Stomach (tissue), 8 donors: ENCODE measurements at regions not wholly inside any gene's neighbourhood (a gene's known extent, or its start where the extent isn't known, plus 50 kb on each side); places are given as distances from the start of the nearest gene placed in this dataset.

Source experiments
- DNase-seq, 2 donors: peaks; one replicate each; pipeline versions ENCODE4 v3.0.0 to v3.0.0-alpha.2; 2013 to 2019
- H3K27ac ChIP-seq, 5 donors: fragments of 200-600 bp in 4 of 5; sonication (generic) in 4 of 5; one replicate each; pipeline ENCODE4 v1.5.1; 2013 to 2019; ENCODE audit warnings: mild to moderate bottlenecking in 1 of 5, moderate library complexity in 1 of 5
- H3K27me3 ChIP-seq, 3 donors: fragments of 200-600 bp; sonication (generic); one replicate each; pipeline ENCODE4 v1.5.1; 2017 to 2019; ENCODE audit warnings: mixed run types in 1 of 3
- H3K36me3 ChIP-seq, 4 donors: fragments of 200-600 bp; sonication (generic); 1 replicate in 3 of 4; 2 replicates in 1 of 4; pipeline ENCODE4 v1.5.1; 2016 to 2019
- H3K4me1 ChIP-seq, 4 donors: fragments of 200-600 bp; sonication (generic); one replicate each; pipeline ENCODE4 v1.5.1; 2016 to 2019
- H3K4me3 ChIP-seq, 4 donors: fragments of 200-600 bp; sonication (generic) in 3 of 4; one replicate each; pipeline ENCODE4 v1.5.1; 2016 to 2019; ENCODE audit warnings: mild to moderate bottlenecking in 1 of 4
- H3K9me3 ChIP-seq, 4 donors: fragments of 200-600 bp; sonication (generic); one replicate each; pipeline ENCODE4 v1.5.1; 2016 to 2019
- CTCF ChIP-seq, 7 experiments: fragments of 450-650 bp in 4 of 7; fragments of 200-600 bp in 3 of 7; sonication (generic) in 3 of 7; IDR thresholded peaks; one replicate each; pipeline ENCODE4 v1.5.1; 2016 to 2019; ENCODE audit warnings: antibody characterized with exemption in 7 of 7, control low read depth in 2 of 7, mild to moderate bottlenecking in 1 of 7
- EP300 ChIP-seq: sonication (generic); formaldehyde crosslinking; IDR thresholded peaks from one replicate; pipeline ENCODE4 v1.6.1; 2017; ENCODE audit warnings: antibody characterized with exemption
- POLR2A ChIP-seq, 4 donors: fragments of 450-650 bp; IDR thresholded peaks; one replicate each; pipeline ENCODE4 v1.6.1; 2016; ENCODE audit warnings: antibody characterized with exemption in 4 of 4, control low read depth in 2 of 4, mild to moderate bottlenecking in 1 of 4, moderate library complexity in 1 of 4
- POLR2AphosphoS5 ChIP-seq, 3 donors: sonication (generic); formaldehyde crosslinking; IDR thresholded peaks; one replicate each; pipeline ENCODE4 v1.6.1; 2016; ENCODE audit warnings: antibody characterized with exemption in 3 of 3
- WGBS, 5 donors: extraction: QIAGEN DNeasy Blood & Tissue Kit in 3 of 5; methylation state at CpG; one replicate each; pipeline versions ENCODE4 v1.1.5 to v1.1.7; 2013 to 2018; 5-methylcytosine and 5-hydroxymethylcytosine counted together
- intact Hi-C: fragments of 100-400 bp; cut with DNase I; formaldehyde crosslinking; loops from one replicate; pipeline ENCODE4 v1.15.1; 2023; ENCODE audit warnings: low total_unique reads
- donor health status: healthy with polysubstance abuse.
- donor health status: Bipolar disorder and iron deficiency.
- donor health status: healthy.

DNA sequence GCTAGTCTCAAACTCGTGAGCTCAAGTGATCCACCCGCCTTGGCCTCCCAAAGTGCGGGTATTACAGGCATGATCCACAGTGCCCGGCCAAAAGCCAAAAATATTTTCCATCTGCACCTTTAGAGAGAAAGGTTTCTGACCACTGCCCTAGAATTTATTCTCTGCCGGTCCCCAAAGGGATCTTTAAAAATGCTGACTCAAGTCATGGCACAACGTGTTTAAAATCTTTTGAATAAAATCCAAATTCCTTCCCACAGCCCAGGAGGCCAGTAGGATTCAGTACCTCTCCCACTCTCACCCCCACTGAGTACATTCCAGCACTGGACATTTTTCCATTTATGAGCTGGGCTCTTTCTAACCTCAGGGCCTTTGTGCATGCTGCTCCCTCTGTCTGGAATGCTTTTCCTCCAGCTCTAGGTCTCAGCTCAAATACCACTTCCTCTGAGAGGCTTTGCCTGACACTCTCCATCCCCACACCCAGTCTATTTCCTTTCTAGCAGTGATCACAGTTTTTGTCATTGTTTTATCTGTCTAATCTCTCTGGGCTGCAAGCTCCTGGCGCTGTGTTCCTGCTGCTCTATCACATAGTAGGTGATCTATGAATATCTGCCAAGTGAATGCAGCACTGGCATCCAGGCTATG, 502.9 kb downstream of the SHQ1 start:
- no peak for DNase-seq
- peak overlapping the region in 2 of 5 donors; percentile 64 to 75 for H3K27ac ChIP-seq
- no peaks in the 10 kb centered on the region for H3K27me3 ChIP-seq
- H3K4me3 ChIP-seq: no peak overlapping the region
- 81 to 86% (median 85%) methylated on average over 7 of the region's 7 CpGs for WGBS, 5 donors
- intact Hi-C loops: no loop called here
- no peaks in the 10 kb centered on the region for H3K9me3 ChIP-seq
- H3K4me1 ChIP-seq: peaks cover 0 to 42% (median 18%) of the 10 kb centered on the region in 4 donors
- no peak for TF ChIP-seq POLR2AphosphoS5 (IDR thresholded peaks at IDR 0.05)
- no peak for TF ChIP-seq POLR2A (IDR thresholded peaks at IDR 0.05)
- TF ChIP-seq CTCF (IDR thresholded peaks at IDR 0.05): no peak
- H3K36me3 ChIP-seq: no peaks in the 10 kb centered on the region

GRCh38 chr3:72344647-72345046, 503.6 kb downstream of the SHQ1 start:
- no peak for DNase-seq
- H3K27me3 ChIP-seq: no peaks in the 10 kb centered on the region
- no peaks in the 10 kb centered on the region for H3K9me3 ChIP-seq
- peaks cover 0 to 42% (median 22%) of the 10 kb centered on the region in 4 donors for H3K4me1 ChIP-seq
- no peak overlapping the region for H3K4me3 ChIP-seq
- no peak for TF ChIP-seq POLR2AphosphoS5 (IDR thresholded peaks at IDR 0.05)
- TF ChIP-seq EP300: no peak
- TF ChIP-seq POLR2A (IDR thresholded peaks at IDR 0.05): no peak
- no peak for TF ChIP-seq CTCF (IDR thresholded peaks at IDR 0.05)
- intact Hi-C loops: no loop called here
- H3K36me3 ChIP-seq: no peaks in the 10 kb centered on the region
- 85 to 95% (median 89%) methylated on average over 6 of the region's 6 CpGs for WGBS, 5 donors
- no peak overlapping the region for H3K27ac ChIP-seq

- no peak overlapping the region for H3K4me3 ChIP-seq
- H3K9me3 ChIP-seq: no peaks in the 10 kb centered on the region
- no peaks in the 10 kb centered on the region for H3K27me3 ChIP-seq
- intact Hi-C loops: no loop called here
- DNase-seq: no peak
- H3K27ac ChIP-seq: no peak overlapping the region
- TF ChIP-seq EP300 (no peak), CTCF (IDR thresholded peaks at IDR 0.05) (no peak), POLR2AphosphoS5 (IDR thresholded peaks at IDR 0.05) (no peak)
- H3K4me1 ChIP-seq: peaks cover 0 to 45% (median 24%) of the 10 kb centered on the region in 4 donors
- 71 to 91% (median 86%) methylated on average over 1 of the region's 1 CpG for WGBS, 5 donors
- H3K36me3 ChIP-seq: no peaks in the 10 kb centered on the region
These were observed 504.0 kb downstream of the SHQ1 start for GRCh38 chr3:72344236-72344635.

DNA sequence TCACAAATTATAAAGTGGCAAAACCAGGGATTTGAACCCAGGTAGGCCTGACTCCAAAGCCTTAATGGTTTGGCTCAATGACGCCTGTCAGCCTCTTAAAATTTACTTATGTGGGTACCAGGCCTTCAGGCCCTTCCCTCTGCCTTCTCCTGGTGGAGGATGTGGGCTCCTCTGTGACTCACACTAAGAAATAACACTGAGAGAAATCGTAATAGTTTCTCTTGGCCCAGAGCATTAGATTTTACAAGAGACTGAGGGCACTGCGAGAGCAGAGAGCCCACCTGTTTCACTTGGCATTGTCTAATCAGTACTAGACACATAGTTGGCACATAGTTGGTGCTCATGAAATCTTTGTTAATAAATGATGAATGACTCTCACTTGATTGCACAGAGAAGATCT, 505.2 kb downstream of the SHQ1 start:
- H3K27me3 ChIP-seq: no peaks in the 10 kb centered on the region
- H3K36me3 ChIP-seq: no peaks in the 10 kb centered on the region
- H3K4me3 ChIP-seq: no peak overlapping the region
- TF ChIP-seq POLR2A (IDR thresholded peaks at IDR 0.05) (no peak), POLR2AphosphoS5 (IDR thresholded peaks at IDR 0.05) (no peak), CTCF (IDR thresholded peaks at IDR 0.05) (no peak), EP300 (no peak)
- intact Hi-C loops: no loop called here
- H3K27ac ChIP-seq: no peak overlapping the region
- peaks cover 0 to 41% (median 26%) of the 10 kb centered on the region in 4 donors for H3K4me1 ChIP-seq
- WGBS, 5 donors: 61 to 85% (median 68%) methylated on average over 3 of the region's 3 CpGs
- no peak for DNase-seq
- no peaks in the 10 kb centered on the region for H3K9me3 ChIP-seq
